H1 (cell line): ENCODE measurements at regions not wholly inside any gene's neighbourhood (a gene's known extent, or its start where the extent isn't known, plus 50 kb on each side); places are given as distances from the start of the nearest gene placed in this dataset.

Experiments
- CTCF ChIA-PET: fragments of 300-600 bp; sonication (Branson Sonifier 250); formaldehyde crosslinking; loops from one replicate; lab custom pipeline; 2021; ENCODE audit not compliant: partially characterized antibody; lab: Charles Lee
- POLR2A ChIA-PET: fragments of 300-600 bp; sonication (Branson Sonifier 250); formaldehyde crosslinking; loops from one replicate; lab custom pipeline; 2021; ENCODE audit warnings: inconsistent platforms; ENCODE audit not compliant: partially characterized antibody; lab: Charles Lee
- DNase-seq, 2 experiments: peaks; one replicate each; pipeline versions ENCODE4 v3.0.0 to v3.0.0-alpha.2; 2010 to 2022; ENCODE audit warnings: low spot score in 2 of 2, low read depth in 1 of 2, mixed read lengths in 1 of 2
- FAIRE-seq: peaks from 2 replicates; lab custom pipeline; 2011; peaks lifted over from hg19 to GRCh38; lab: Jason Lieb, UNC
- H2AFZ ChIP-seq: 2 replicates; pipeline ENCODE4 v1.8.1; 2012; ENCODE audit warnings: low read length, inconsistent platforms
- H2AK5ac ChIP-seq: 2 replicates; pipeline ENCODE4 v1.6.1; 2013; ENCODE audit warnings: low read depth, low read length
- H2BK120ac ChIP-seq: replicated peaks from 2 replicates; pipeline ENCODE3; 2013; ENCODE audit warnings: low read depth, low read length, inconsistent platforms
- H2BK12ac ChIP-seq: 2 replicates; pipeline ENCODE4 v1.6.1; 2013; ENCODE audit warnings: low read depth, low read length
- H2BK15ac ChIP-seq: 2 replicates; pipeline ENCODE4 v1.6.1; 2013; ENCODE audit warnings: low read length
- H2BK20ac ChIP-seq: 2 replicates; pipeline ENCODE4 v1.6.1; 2013; ENCODE audit warnings: low read length
- H2BK5ac ChIP-seq: 2 replicates; pipeline ENCODE4 v1.6.1; 2013; ENCODE audit warnings: low read depth, low read length
- H3K14ac ChIP-seq: 2 replicates; pipeline ENCODE4 v1.6.1; 2013; ENCODE audit warnings: inconsistent platforms; ENCODE audit not compliant: insufficient read length
- H3K18ac ChIP-seq: 2 replicates; pipeline ENCODE4 v1.6.1; 2013; ENCODE audit warnings: low read length; ENCODE audit errors: extremely low read depth
- H3K23ac ChIP-seq: 2 replicates; pipeline ENCODE4 v1.6.1; 2013; ENCODE audit warnings: inconsistent platforms; ENCODE audit not compliant: insufficient read length
- H3K23me2 ChIP-seq: 2 replicates; pipeline ENCODE4 v1.6.1; 2013; ENCODE audit warnings: low read depth, low read length
- H3K27ac ChIP-seq: 2 replicates; pipeline ENCODE4 v1.6.1; 2011; ENCODE audit warnings: low read depth, low read length, inconsistent platforms
- H3K27me3 ChIP-seq, 4 experiments: replicated peaks in 1 of 4; 1 replicate in 1 of 4; 2 replicates in 3 of 4; pipeline versions ENCODE4 v1.6.1 to v1.8.1; 2011 to 2013; ENCODE audit warnings: low read length in 3 of 4, mild to moderate bottlenecking in 3 of 4, inconsistent platforms in 2 of 4, mixed read lengths in 2 of 4, moderate library complexity in 1 of 4; ENCODE audit not compliant: control insufficient read depth in 3 of 4, insufficient read depth in 3 of 4; ENCODE audit errors: extremely low read depth in 1 of 4
- H3K36me3 ChIP-seq, 4 experiments: 2 replicates each; pipeline versions ENCODE4 v1.6.1 to v1.8.1; 2011 to 2013; ENCODE audit warnings: mild to moderate bottlenecking in 4 of 4, low read length in 3 of 4, moderate library complexity in 2 of 4, control low read depth in 1 of 4, inconsistent platforms in 1 of 4; ENCODE audit not compliant: insufficient read depth in 4 of 4, control insufficient read depth in 2 of 4
- H3K4ac ChIP-seq: replicated peaks from 2 replicates; pipeline ENCODE3; 2013; ENCODE audit warnings: low read length, low read depth, mixed read lengths, inconsistent platforms; ENCODE audit not compliant: insufficient read length
- H3K4me1 ChIP-seq, 4 experiments: replicated peaks in 1 of 4; 1 replicate in 1 of 4; 2 replicates in 3 of 4; pipeline versions ENCODE4 v1.6.1 to v1.8.1; 2011 to 2013; ENCODE audit warnings: low read length in 3 of 4, inconsistent platforms in 2 of 4, mixed read lengths in 1 of 4; ENCODE audit not compliant: insufficient read depth in 4 of 4, control insufficient read depth in 3 of 4
- H3K4me2 ChIP-seq, 2 experiments: 2 replicates each; pipeline versions ENCODE4 v1.6.1 to v1.8.1; 2011 to 2013; ENCODE audit warnings: low read depth in 2 of 2, low read length in 2 of 2, control low read depth in 1 of 2, inconsistent platforms in 1 of 2, mild to moderate bottlenecking in 1 of 2; ENCODE audit not compliant: insufficient read depth in 1 of 2
- H3K4me3 ChIP-seq, 4 experiments: fragments of 200-600, 300-600 bp in 1 of 4; sonication (generic), shearing (Covaris generic), sonication (Bioruptor Twin) in 1 of 4; 2 replicates each; pipeline versions ENCODE4 v1.5.1 to v1.8.1; 2011 to 2016; ENCODE audit warnings: low read length in 4 of 4, low read depth in 3 of 4, control low read depth in 2 of 4, inconsistent platforms in 2 of 4, mild to moderate bottlenecking in 2 of 4, mixed read lengths in 1 of 4, moderate library complexity in 1 of 4; ENCODE audit not compliant: insufficient read depth in 2 of 4; ENCODE audit errors: extremely low read depth in 1 of 4
- H3K56ac ChIP-seq: replicated peaks from 2 replicates; pipeline ENCODE3; 2013; ENCODE audit warnings: low read depth, mild to moderate bottlenecking, mixed read lengths, low read length, inconsistent platforms; ENCODE audit not compliant: insufficient read length
- H3K79me1 ChIP-seq: 2 replicates; pipeline ENCODE4 v1.6.1; 2013; ENCODE audit warnings: low read depth, low read length, control low read depth
- H3K79me2 ChIP-seq, 2 experiments: 2 replicates each; pipeline versions ENCODE4 v1.6.1 to v1.8.1; 2012 to 2013; ENCODE audit warnings: low read length in 2 of 2, mild to moderate bottlenecking in 2 of 2, inconsistent platforms in 1 of 2; ENCODE audit not compliant: insufficient read depth in 2 of 2, control insufficient read depth in 1 of 2
- H3K9ac ChIP-seq, 4 experiments: replicated peaks in 1 of 4; 1 replicate in 1 of 4; 2 replicates in 3 of 4; pipeline versions ENCODE4 v1.6.1 to v1.8.1; 2011 to 2013; ENCODE audit warnings: low read depth in 3 of 4, low read length in 3 of 4, control low read depth in 2 of 4, mild to moderate bottlenecking in 2 of 4, moderate library complexity in 2 of 4, inconsistent platforms in 1 of 4; ENCODE audit errors: extremely low read depth in 1 of 4
- H3K9me3 ChIP-seq, 2 experiments: 2 replicates each; pipeline versions ENCODE4 v1.6.1 to v1.8.1; 2012 to 2013; ENCODE audit warnings: mild to moderate bottlenecking in 2 of 2, moderate library complexity in 2 of 2, control low read depth in 1 of 2, inconsistent platforms in 1 of 2, low read depth in 1 of 2, low read length in 1 of 2, mixed read lengths in 1 of 2; ENCODE audit not compliant: insufficient read depth in 2 of 2
- H4K20me1 ChIP-seq, 2 experiments: replicated peaks in 1 of 2; 2 replicates each; pipeline versions ENCODE3 to v1.8.1; 2011 to 2013; ENCODE audit warnings: inconsistent platforms in 2 of 2, low read length in 2 of 2, mild to moderate bottlenecking in 1 of 2; ENCODE audit not compliant: insufficient read depth in 2 of 2, control insufficient read depth in 1 of 2
- H4K5ac ChIP-seq: 2 replicates; pipeline ENCODE4 v1.6.1; 2013; ENCODE audit warnings: low read length, low read depth, mixed read lengths, inconsistent platforms; ENCODE audit not compliant: insufficient read length
- H4K8ac ChIP-seq: 2 replicates; pipeline ENCODE4 v1.8.0; 2013; ENCODE audit warnings: mild to moderate bottlenecking, moderate library complexity, low read length, inconsistent platforms; ENCODE audit not compliant: insufficient read depth; ENCODE audit errors: extremely low read depth
- H4K91ac ChIP-seq: replicated peaks from 2 replicates; pipeline ENCODE3; 2013; ENCODE audit warnings: low read length, mixed read lengths, inconsistent platforms; ENCODE audit not compliant: insufficient read length
- ATF3 ChIP-seq: IDR thresholded peaks from 2 replicates; pipeline ENCODE4 v1.6.1; 2011; ENCODE audit warnings: low read depth, mild to moderate bottlenecking, low read length; ENCODE audit not compliant: insufficient read depth
- BRCA1 ChIP-seq: IDR thresholded peaks from 2 replicates; pipeline ENCODE4 v1.6.1; 2012; ENCODE audit warnings: low read depth, low read length, improper control_type of control experiment
- CBX5 ChIP-seq: fragments of 300-800, 300-1000 bp; sonication (generic); IDR thresholded peaks from 2 replicates; pipeline ENCODE4 v1.7.1; 2016; ENCODE audit warnings: antibody characterized with exemption, low read length, low read depth
- CEBPB ChIP-seq: IDR thresholded peaks from 2 replicates; pipeline ENCODE4 v1.6.1; 2012; ENCODE audit warnings: low read depth, low read length
- JUND ChIP-seq: IDR thresholded peaks from 2 replicates; pipeline ENCODE4 v1.6.1; 2011; ENCODE audit warnings: mild to moderate bottlenecking, improper control_type of control experiment, low read length
- NRF1 ChIP-seq: IDR thresholded peaks from 2 replicates; pipeline ENCODE4 v1.6.1; 2011; ENCODE audit warnings: mild to moderate bottlenecking, low read depth, low read length, improper control_type of control experiment
- PHF8 ChIP-seq: fragments of 200-600 bp; sonication (generic); conservative IDR thresholded peaks from 2 replicates; pipeline ENCODE4 v1.7.1; 2012; ENCODE audit warnings: low read depth, mild to moderate bottlenecking, inconsistent platforms, low read length, moderate library complexity
- SAP30 ChIP-seq: fragments of 300-600 bp; sonication (generic); IDR thresholded peaks from 2 replicates; pipeline ENCODE4 v1.7.1; 2012; ENCODE audit warnings: low read length, moderate library complexity, mild to moderate bottlenecking, inconsistent platforms; ENCODE audit not compliant: insufficient read depth, insufficient replicate concordance
- SIX5 ChIP-seq: IDR thresholded peaks from 2 replicates; pipeline ENCODE4 v1.6.1; 2011; ENCODE audit warnings: mild to moderate bottlenecking, low read depth, low read length
- SP2 ChIP-seq: IDR thresholded peaks from 2 replicates; pipeline ENCODE4 v1.6.1; 2012; ENCODE audit warnings: mild to moderate bottlenecking, low read length, inconsistent platforms
- SP4 ChIP-seq: IDR thresholded peaks from 2 replicates; pipeline ENCODE4 v1.6.1; 2012; ENCODE audit warnings: low read length, inconsistent platforms
- SUZ12 ChIP-seq: fragments of 200-600 bp; sonication (generic); IDR thresholded peaks from 2 replicates; pipeline ENCODE4 v1.6.1; 2012; ENCODE audit warnings: mild to moderate bottlenecking, inconsistent platforms, low read length, moderate library complexity, mixed read lengths
- WGBS, 2 experiments: shearing (Covaris generic) in 1 of 2; methylation state at CpG; one replicate each; pipeline versions ENCODE4 v1.1.6 to v1.1.7; 2013 to 2015; ENCODE audit warnings: low lambda C conversion rate in 2 of 2, mixed read lengths in 2 of 2, inconsistent platforms in 1 of 2, low coverage in 1 of 2, missing lambda C conversion rate in 1 of 2; ENCODE audit not compliant: insufficient replicate concordance in 2 of 2, insufficient coverage in 1 of 2, insufficient read length in 1 of 2; ENCODE audit errors: extremely low coverage in 1 of 2, missing lambda C conversion rate in 1 of 2; 5-methylcytosine and 5-hydroxymethylcytosine counted together

GRCh38 chr11:109821511-109821910 is 271.7 kb upstream of the ZC3H12C start:
- H3K4ac ChIP-seq: no peak overlapping the region
- H3K79me1 ChIP-seq: no peaks in the 10 kb centered on the region
- H2AFZ ChIP-seq: no peak overlapping the region
- no peak overlapping the region for H2BK15ac ChIP-seq
- H3K36me3 ChIP-seq: no peaks in the 10 kb centered on the region
- TF ChIP-seq BRCA1 (no peak), SIX5 (no peak), SAP30 (no peak), CBX5 (no peak), SUZ12 (no peak), NRF1 (no peak), SP2 (no peak), JUND (no peak), PHF8 (no peak), CEBPB (no peak), SP4 (no peak), ATF3 (no peak)
- H3K56ac ChIP-seq: no peak overlapping the region
- no peaks in the 10 kb centered on the region for H3K9me3 ChIP-seq
- no peak overlapping the region for H2AK5ac ChIP-seq
- WGBS, 2 experiments: 91% methylated on average over 2 of the region's 2 CpGs; no CpG with 5 or more reads in 1 of the 2 experiments
- H3K18ac ChIP-seq: no peak overlapping the region
- no peak overlapping the region for H2BK20ac ChIP-seq
- DNase-seq (no peak), FAIRE-seq (no peak)
- no peak overlapping the region for H4K91ac ChIP-seq
- H3K27me3 ChIP-seq: no peaks in the 10 kb centered on the region
- no peak overlapping the region for H3K4me2 ChIP-seq
- ChIA-PET CTCF (no interaction called here), POLR2A (no interaction called here)
- H2BK5ac ChIP-seq: no peak overlapping the region
- no peak overlapping the region for H3K23ac ChIP-seq
- no peaks in the 10 kb centered on the region for H3K23me2 ChIP-seq
- no peak overlapping the region for H3K9ac ChIP-seq
- H3K79me2 ChIP-seq: no peaks in the 10 kb centered on the region
- no peaks in the 10 kb centered on the region for H3K4me1 ChIP-seq
- H4K5ac ChIP-seq: no peak overlapping the region
- H4K8ac ChIP-seq: no peak overlapping the region
- H4K20me1 ChIP-seq: no peaks in the 10 kb centered on the region
- no peak overlapping the region for H3K14ac ChIP-seq
- H3K27ac ChIP-seq: no peak overlapping the region
- H3K4me3 ChIP-seq: no peak overlapping the region
- no peak overlapping the region for H2BK120ac ChIP-seq
- no peak overlapping the region for H2BK12ac ChIP-seq
